ENCODE measurements at regions not wholly inside any gene's neighbourhood (a gene's known extent, or its start where the extent isn't known, plus 50 kb on each side); places are given as distances from the start of the nearest gene placed in this dataset.

- CTCF ChIA-PET: no interaction called here
- no peak overlapping the region for H3K27ac ChIP-seq (ENCODE audit: low read depth, low read length)
- H3K27me3 ChIP-seq (ENCODE audit: control insufficient read depth, insufficient read depth, low read length): no peaks in the 10 kb centered on the region
- H3K9me3 ChIP-seq (ENCODE audit: control insufficient read depth, insufficient read depth, low read length): no peaks in the 10 kb centered on the region
- POLR2A ChIA-PET: no interaction called here
- TF ChIP-seq CTCF (IDR thresholded peaks at IDR 0.05; ENCODE audit: low read depth, low read length): no peak
- no peak for DNase-seq (ENCODE audit: low read depth, low spot score)
- no peak overlapping the region for H3K4me3 ChIP-seq (ENCODE audit: low read depth, low read length)
Observed at GRCh38 chr4:19772581-19772980, 479.1 kb upstream of the SLIT2 start.

DNA sequence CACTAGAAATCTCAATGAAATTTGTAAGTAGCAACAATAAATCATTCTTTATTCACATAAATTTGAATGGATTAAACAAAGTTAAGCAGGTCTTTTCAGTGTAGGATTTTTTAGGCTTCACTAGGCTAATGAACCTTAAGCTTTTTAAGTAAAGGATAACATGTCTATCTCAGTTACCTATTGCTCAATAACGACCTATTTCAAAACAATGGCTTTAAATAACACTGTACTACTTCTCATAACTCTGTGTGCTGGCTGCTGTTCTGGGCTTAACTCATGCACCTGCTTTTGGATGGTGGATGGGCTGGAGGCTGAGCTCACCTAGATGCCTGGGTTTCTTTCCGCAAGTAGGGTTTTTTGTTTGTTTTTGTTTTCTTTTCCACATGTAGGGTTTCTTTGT, 495.0 kb upstream of the SLIT2 start:
- H3K27ac ChIP-seq (ENCODE audit: low read depth, low read length): no peak overlapping the region
- POLR2A ChIA-PET: no interaction called here
- no peaks in the 10 kb centered on the region for H3K9me3 ChIP-seq (ENCODE audit: control insufficient read depth, insufficient read depth, low read length)
- TF ChIP-seq CTCF (IDR thresholded peaks at IDR 0.05; ENCODE audit: low read depth, low read length): no peak
- no peak for DNase-seq (ENCODE audit: low read depth, low spot score)
- CTCF ChIA-PET: no interaction called here
- H3K27me3 ChIP-seq (ENCODE audit: control insufficient read depth, insufficient read depth, low read length): no peaks in the 10 kb centered on the region
- H3K4me3 ChIP-seq (ENCODE audit: low read depth, low read length): no peak overlapping the region

DNA sequence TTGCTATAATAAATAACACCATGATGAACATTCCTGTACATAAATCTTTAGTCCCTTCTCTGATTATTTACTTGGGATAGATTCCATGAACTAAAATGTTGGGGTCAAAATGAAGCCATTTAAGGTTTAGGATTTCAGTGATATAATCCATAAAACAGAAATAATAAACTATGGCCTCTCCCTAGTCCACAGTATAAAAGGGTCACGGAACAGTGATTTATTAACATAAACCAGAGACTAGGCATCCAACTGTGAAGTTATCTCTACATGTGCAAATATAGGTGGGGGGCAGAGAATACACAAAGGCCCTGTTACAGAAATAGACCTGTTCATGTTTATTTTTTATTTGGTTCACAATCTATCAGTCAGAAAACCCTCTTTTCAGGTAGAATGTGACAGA, 499.1 kb upstream of the SLIT2 start:
- Histone ChIP-seq H3K9me3 (ENCODE audit: control insufficient read depth, insufficient read depth, low read length) (no peaks in the 10 kb centered on the region), H3K4me3 (ENCODE audit: low read depth, low read length) (no peak overlapping the region), H3K27ac (ENCODE audit: low read depth, low read length) (no peak overlapping the region), H3K27me3 (ENCODE audit: control insufficient read depth, insufficient read depth, low read length) (no peaks in the 10 kb centered on the region)
- no peak for TF ChIP-seq CTCF (IDR thresholded peaks at IDR 0.05; ENCODE audit: low read depth, low read length)
- CTCF ChIA-PET: no interaction called here
- POLR2A ChIA-PET: no interaction called here
- no peak for DNase-seq (ENCODE audit: low read depth, low spot score)

DNA sequence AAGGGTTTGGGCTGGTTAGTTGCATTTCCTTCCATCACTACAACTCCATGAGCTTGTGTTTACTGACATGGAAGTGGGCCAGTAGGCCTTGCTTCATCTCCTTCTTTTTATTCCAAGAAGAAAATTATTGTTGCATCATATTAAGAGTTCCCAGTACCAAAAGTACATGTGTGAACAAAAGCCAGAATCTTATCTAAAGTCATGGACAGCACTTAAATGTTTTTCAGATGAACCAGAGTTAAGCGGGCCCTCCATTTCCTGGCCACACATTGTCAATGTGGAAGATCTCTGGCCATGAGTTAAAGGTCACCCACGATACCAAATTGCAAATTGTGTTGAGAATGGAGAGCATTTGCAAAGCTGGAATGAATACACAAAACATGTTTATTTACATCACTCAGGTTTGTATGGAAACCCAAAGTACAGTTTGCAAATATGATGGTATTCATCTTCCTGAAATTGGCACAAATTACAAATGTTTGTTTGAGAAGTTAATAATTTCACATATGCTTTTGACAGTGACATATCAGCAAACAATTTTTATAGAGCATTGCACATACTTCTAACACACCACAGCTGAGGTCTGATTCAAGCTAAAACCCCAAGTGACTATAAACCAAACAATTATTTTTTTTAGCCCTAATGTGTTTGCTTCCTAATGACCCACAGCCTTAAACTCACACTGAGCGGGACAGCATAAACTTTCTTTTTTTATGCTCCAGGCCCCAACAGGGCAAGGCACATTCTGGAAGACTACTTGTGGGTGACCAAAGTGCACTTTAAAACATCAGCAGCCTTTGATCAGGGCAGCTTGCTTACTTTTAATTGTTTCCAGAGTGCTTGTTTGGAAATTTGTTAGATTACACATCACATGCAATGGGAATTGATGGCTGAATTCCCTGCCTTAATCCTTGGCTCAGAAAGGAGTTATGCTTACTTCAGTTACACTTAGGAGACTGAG, 502.9 kb upstream of the SLIT2 start:
- no peak for TF ChIP-seq CTCF (IDR thresholded peaks at IDR 0.05; ENCODE audit: low read depth, low read length)
- peak; percentile 63 for DNase-seq (ENCODE audit: low read depth, low spot score)
- ChIA-PET POLR2A (no interaction called here), CTCF (interaction anchor here (1.6 kb wide), 1 partner anchor 499 kb away, joined by 5 read pairs; no protein-coding TSS in a partner anchor)
- Histone ChIP-seq H3K9me3 (ENCODE audit: control insufficient read depth, insufficient read depth, low read length) (no peaks in the 10 kb centered on the region), H3K4me3 (ENCODE audit: low read depth, low read length) (no peak overlapping the region), H3K27ac (ENCODE audit: low read depth, low read length) (no peak overlapping the region), H3K27me3 (ENCODE audit: control insufficient read depth, insufficient read depth, low read length) (no peaks in the 10 kb centered on the region)

- POLR2A ChIA-PET: no interaction called here
- Histone ChIP-seq H3K4me3 (ENCODE audit: low read depth, low read length) (no peak overlapping the region), H3K9me3 (ENCODE audit: control insufficient read depth, insufficient read depth, low read length) (no peaks in the 10 kb centered on the region), H3K27ac (ENCODE audit: low read depth, low read length) (no peak overlapping the region), H3K27me3 (ENCODE audit: control insufficient read depth, insufficient read depth, low read length) (no peaks in the 10 kb centered on the region)
- CTCF ChIA-PET: no interaction called here
- no peak for DNase-seq (ENCODE audit: low read depth, low spot score)
- no peak for TF ChIP-seq CTCF (IDR thresholded peaks at IDR 0.05; ENCODE audit: low read depth, low read length)
Observed at GRCh38 chr4:19746377-19746776, 505.3 kb upstream of the SLIT2 start.
